Neural progenitor cell (in vitro differentiated cells): ENCODE measurements at regions not wholly inside any gene's neighbourhood (a gene's known extent, or its start where the extent isn't known, plus 50 kb on each side); places are given as distances from the start of the nearest gene placed in this dataset.

Experiments
- DNase-seq: peaks from one replicate; pipeline ENCODE4 v3.0.0-alpha.2; 2016; ENCODE audit warnings: low spot score
- H2AFZ ChIP-seq: fragments of 200-600 bp; sonication (generic); replicated peaks from 2 replicates; pipeline ENCODE4 v1.6.1; 2016; ENCODE audit warnings: antibody characterized with exemption
- H3F3A ChIP-seq: fragments of 200-600 bp; sonication (generic); 2 replicates; pipeline ENCODE4 v1.6.1; 2016; ENCODE audit warnings: antibody characterized with exemption, low read depth
- H3K27ac ChIP-seq: fragments of 200-600 bp; sonication (generic); 2 replicates; pipeline ENCODE4 v1.5.1; 2016; ENCODE audit warnings: mild to moderate bottlenecking
- H3K27me3 ChIP-seq: fragments of 200-600 bp; sonication (generic); 2 replicates; pipeline ENCODE4 v1.6.1; 2016; ENCODE audit warnings: mild to moderate bottlenecking, moderate library complexity
- H3K36me3 ChIP-seq: fragments of 200-600 bp; sonication (generic); 2 replicates; pipeline ENCODE4 v1.5.1; 2016
- H3K4me1 ChIP-seq: fragments of 200-600 bp; sonication (generic); 2 replicates; pipeline ENCODE4 v1.6.1; 2016; ENCODE audit warnings: mixed run types
- H3K4me2 ChIP-seq: fragments of 200-600 bp; sonication (generic); 2 replicates; pipeline ENCODE4 v1.6.1; 2016
- H3K4me3 ChIP-seq: fragments of 200-600 bp; sonication (generic); 2 replicates; pipeline ENCODE4 v1.5.1; 2016
- H3K79me2 ChIP-seq: fragments of 200-600 bp; sonication (generic); 2 replicates; pipeline ENCODE4 v1.6.1; 2016; ENCODE audit warnings: low read depth
- H3K9ac ChIP-seq: fragments of 200-600 bp; sonication (generic); 2 replicates; pipeline ENCODE4 v1.6.1; 2016
- H3K9me3 ChIP-seq: fragments of 200-600 bp; sonication (generic); 2 replicates; pipeline ENCODE4 v1.5.1; 2016; ENCODE audit warnings: low read depth
- H4K20me1 ChIP-seq: fragments of 200-600 bp; sonication (generic); 2 replicates; pipeline ENCODE4 v1.6.1; 2016; ENCODE audit warnings: low read depth
- H3K27ac Mint-ChIP-seq: 3 replicates; pipeline ENCODE4 v1.8.0; 2021; ENCODE audit warnings: mixed read lengths
- H3K27me3 Mint-ChIP-seq: 2 replicates; pipeline ENCODE4 v1.8.0; 2022; ENCODE audit warnings: low read depth, mild to moderate bottlenecking, inconsistent platforms, moderate library complexity, mixed read lengths; ENCODE audit not compliant: insufficient read depth
- H3K36me3 Mint-ChIP-seq: 3 replicates; pipeline ENCODE4 v1.8.0; 2021; ENCODE audit warnings: mixed read lengths
- H3K4me1 Mint-ChIP-seq: 3 replicates; pipeline ENCODE4 v1.8.0; 2021; ENCODE audit warnings: mixed read lengths
- H3K4me3 Mint-ChIP-seq: 3 replicates; pipeline ENCODE4 v1.8.0; 2021; ENCODE audit warnings: mild to moderate bottlenecking, moderate library complexity, mixed read lengths
- H3K9me3 Mint-ChIP-seq: 3 replicates; pipeline ENCODE4 v1.8.0; 2020; ENCODE audit warnings: mixed read lengths
- EZH2 ChIP-seq: fragments of 200-600 bp; sonication (generic); IDR thresholded peaks from 2 replicates; pipeline ENCODE4 v1.6.1; 2017; ENCODE audit warnings: antibody characterized with exemption, mild to moderate bottlenecking, moderate library complexity
- EZH2phosphoT487 ChIP-seq: fragments of 200-600 bp; sonication (generic); IDR thresholded peaks from 2 replicates; pipeline ENCODE4 v1.6.1; 2017; ENCODE audit warnings: antibody characterized with exemption
- TF ChIP-seq, protein P1 (sequence below): fragments of 200-600 bp; sonication (generic); IDR thresholded peaks from 2 replicates; pipeline ENCODE4 v1.5.1; 2017; ENCODE audit warnings: antibody characterized with exemption, mild to moderate bottlenecking

DNA sequence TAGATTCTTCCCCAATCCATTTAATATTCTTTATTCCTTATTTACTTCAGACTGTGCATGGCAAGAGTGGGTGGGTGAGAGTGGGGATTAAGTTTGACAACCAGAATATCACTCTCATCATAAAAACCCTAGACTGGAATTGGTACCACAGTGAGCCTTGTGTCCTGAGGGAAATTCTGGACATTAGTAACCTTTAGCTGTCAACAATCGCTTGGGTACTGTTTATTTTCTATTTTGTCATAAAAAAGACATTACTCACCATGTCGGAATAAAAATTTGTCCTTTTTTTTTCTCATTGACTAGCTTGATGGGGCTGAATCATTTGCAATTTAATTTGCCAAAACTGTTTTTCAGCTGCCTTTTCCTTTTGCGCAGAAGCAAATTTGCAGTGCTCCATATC, 176.1 kb upstream of the SEMA3C start:
- Mint-ChIP-seq H3K27ac (no peak overlapping the region), H3K4me1 (no peaks in the 10 kb centered on the region), H3K27me3 (peaks cover 3% of the 10 kb centered on the region), H3K36me3 (no peaks in the 10 kb centered on the region), H3K4me3 (no peak overlapping the region), H3K9me3 (peaks cover 4% of the 10 kb centered on the region)
- no peaks in the 10 kb centered on the region for H3K27me3 ChIP-seq
- no peak overlapping the region for H3K9ac ChIP-seq
- H3K36me3 ChIP-seq, result no peaks in the 10 kb centered on the region
- H3F3A ChIP-seq, result no peaks in the 10 kb centered on the region
- no peak overlapping the region for H3K4me3 ChIP-seq
- H2AFZ ChIP-seq, result no peak overlapping the region
- TF ChIP-seq EZH2 (no peak), EZH2phosphoT487 (no peak)
- TF ChIP-seq, protein P1, sequence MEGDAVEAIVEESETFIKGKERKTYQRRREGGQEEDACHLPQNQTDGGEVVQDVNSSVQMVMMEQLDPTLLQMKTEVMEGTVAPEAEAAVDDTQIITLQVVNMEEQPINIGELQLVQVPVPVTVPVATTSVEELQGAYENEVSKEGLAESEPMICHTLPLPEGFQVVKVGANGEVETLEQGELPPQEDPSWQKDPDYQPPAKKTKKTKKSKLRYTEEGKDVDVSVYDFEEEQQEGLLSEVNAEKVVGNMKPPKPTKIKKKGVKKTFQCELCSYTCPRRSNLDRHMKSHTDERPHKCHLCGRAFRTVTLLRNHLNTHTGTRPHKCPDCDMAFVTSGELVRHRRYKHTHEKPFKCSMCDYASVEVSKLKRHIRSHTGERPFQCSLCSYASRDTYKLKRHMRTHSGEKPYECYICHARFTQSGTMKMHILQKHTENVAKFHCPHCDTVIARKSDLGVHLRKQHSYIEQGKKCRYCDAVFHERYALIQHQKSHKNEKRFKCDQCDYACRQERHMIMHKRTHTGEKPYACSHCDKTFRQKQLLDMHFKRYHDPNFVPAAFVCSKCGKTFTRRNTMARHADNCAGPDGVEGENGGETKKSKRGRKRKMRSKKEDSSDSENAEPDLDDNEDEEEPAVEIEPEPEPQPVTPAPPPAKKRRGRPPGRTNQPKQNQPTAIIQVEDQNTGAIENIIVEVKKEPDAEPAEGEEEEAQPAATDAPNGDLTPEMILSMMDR, result no peak
- no peak for DNase-seq
- H3K4me1 ChIP-seq, result no peaks in the 10 kb centered on the region
- H3K27ac ChIP-seq, result no peak overlapping the region
- no peaks in the 10 kb centered on the region for H3K79me2 ChIP-seq
- no peaks in the 10 kb centered on the region for H3K9me3 ChIP-seq
- H4K20me1 ChIP-seq, result no peaks in the 10 kb centered on the region
- H3K4me2 ChIP-seq, result no peak overlapping the region

DNA sequence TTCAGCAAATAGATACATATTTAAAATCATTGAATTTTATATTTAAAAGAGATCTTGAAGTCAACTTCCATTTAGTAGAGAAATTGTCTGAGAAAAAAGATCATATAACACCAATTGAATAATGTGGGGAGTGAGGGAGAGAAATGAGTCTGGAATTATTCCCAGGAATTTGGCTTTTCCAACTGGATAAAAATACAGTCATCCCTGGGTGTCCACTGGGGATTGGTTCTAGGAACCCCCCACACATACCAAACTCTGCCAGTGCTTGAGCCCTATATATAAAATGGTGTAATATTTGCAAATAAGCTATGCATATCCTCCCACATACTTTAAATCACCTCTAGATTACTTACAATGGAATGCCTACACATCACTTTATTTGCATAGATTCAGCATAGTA, 162.8 kb upstream of the SEMA3C start:
- Mint-ChIP-seq H3K9me3 (peaks cover 10% of the 10 kb centered on the region), H3K4me3 (no peak overlapping the region), H3K4me1 (no peaks in the 10 kb centered on the region), H3K27me3 (peaks cover under 1% of the 10 kb centered on the region), H3K27ac (no peak overlapping the region), H3K36me3 (no peaks in the 10 kb centered on the region)
- Histone ChIP-seq H3K4me3 (no peak overlapping the region), H3K36me3 (no peaks in the 10 kb centered on the region), H3K27ac (no peak overlapping the region), H3F3A (no peaks in the 10 kb centered on the region), H3K4me2 (no peak overlapping the region), H3K27me3 (no peaks in the 10 kb centered on the region), H4K20me1 (no peaks in the 10 kb centered on the region), H3K9ac (no peak overlapping the region), H3K9me3 (no peaks in the 10 kb centered on the region), H2AFZ (no peak overlapping the region), H3K79me2 (no peaks in the 10 kb centered on the region), H3K4me1 (no peaks in the 10 kb centered on the region)
- DNase-seq, result no peak
- TF ChIP-seq, protein P1, result no peak
- TF ChIP-seq EZH2phosphoT487, result no peak
- TF ChIP-seq EZH2, result no peak

DNA sequence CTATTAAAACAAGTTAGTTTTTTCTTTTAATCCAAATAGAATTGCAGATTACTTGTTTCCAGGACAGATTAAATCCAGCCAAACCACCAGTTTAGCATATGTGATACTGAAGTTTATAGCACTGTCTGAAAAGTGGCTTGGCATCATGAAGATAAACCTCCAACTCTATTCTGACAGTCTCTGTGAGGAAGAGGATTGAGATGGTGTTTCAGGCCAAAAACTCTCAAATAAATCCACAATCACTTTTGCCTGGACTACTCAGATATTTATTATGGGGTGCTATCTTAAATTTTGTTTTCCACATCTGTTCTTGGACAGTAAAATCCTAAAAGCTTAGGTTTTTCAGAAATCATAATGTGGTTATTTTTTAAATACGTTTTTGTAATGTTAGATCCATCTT, 161.7 kb upstream of the SEMA3C start:
- Histone ChIP-seq H3F3A (no peaks in the 10 kb centered on the region), H3K9me3 (no peaks in the 10 kb centered on the region), H3K4me3 (no peak overlapping the region), H3K9ac (no peak overlapping the region), H2AFZ (no peak overlapping the region), H3K4me2 (no peak overlapping the region), H4K20me1 (no peaks in the 10 kb centered on the region), H3K4me1 (no peaks in the 10 kb centered on the region), H3K79me2 (no peaks in the 10 kb centered on the region), H3K36me3 (no peaks in the 10 kb centered on the region), H3K27me3 (no peaks in the 10 kb centered on the region), H3K27ac (no peak overlapping the region)
- Mint-ChIP-seq H3K36me3 (no peaks in the 10 kb centered on the region), H3K9me3 (peaks cover 11% of the 10 kb centered on the region), H3K27ac (no peak overlapping the region), H3K4me1 (no peaks in the 10 kb centered on the region), H3K27me3 (no peaks in the 10 kb centered on the region), H3K4me3 (no peak overlapping the region)
- DNase-seq, result no peak
- no peak for TF ChIP-seq EZH2phosphoT487
- TF ChIP-seq, protein P1, result no peak
- no peak for TF ChIP-seq EZH2

DNA sequence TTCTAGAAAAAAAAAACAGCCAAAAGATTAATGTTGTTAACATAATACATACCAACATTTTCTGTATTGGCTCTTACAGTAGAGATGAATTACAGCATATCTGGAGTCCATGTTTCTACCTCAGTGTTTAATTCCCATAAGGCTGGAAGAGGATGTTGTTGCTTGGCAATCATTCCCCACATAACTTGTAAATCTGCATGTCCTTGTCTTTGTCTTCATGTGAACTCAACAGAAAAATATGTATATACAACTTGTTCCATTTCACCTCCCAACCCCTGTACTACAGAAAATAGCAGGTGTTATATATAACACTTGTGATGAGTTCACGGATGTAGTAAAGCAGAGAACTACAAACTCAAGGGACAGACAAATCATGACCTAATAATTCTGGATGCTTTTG, 160.9 kb upstream of the SEMA3C start:
- peaks cover 11% of the 10 kb centered on the region for H3K9me3 Mint-ChIP-seq
- Histone ChIP-seq H2AFZ (no peak overlapping the region), H3K4me3 (no peak overlapping the region), H3K27me3 (no peaks in the 10 kb centered on the region), H3K9ac (no peak overlapping the region), H3K9me3 (no peaks in the 10 kb centered on the region), H3K36me3 (no peaks in the 10 kb centered on the region), H3F3A (no peaks in the 10 kb centered on the region), H3K79me2 (no peaks in the 10 kb centered on the region), H3K4me2 (no peak overlapping the region), H3K4me1 (no peaks in the 10 kb centered on the region), H4K20me1 (no peaks in the 10 kb centered on the region), H3K27ac (no peak overlapping the region)
- H3K27ac Mint-ChIP-seq, result no peak overlapping the region
- no peaks in the 10 kb centered on the region for H3K27me3 Mint-ChIP-seq
- H3K4me1 Mint-ChIP-seq, result no peaks in the 10 kb centered on the region
- H3K36me3 Mint-ChIP-seq, result no peaks in the 10 kb centered on the region
- no peak overlapping the region for H3K4me3 Mint-ChIP-seq
- TF ChIP-seq, protein P1, result no peak
- TF ChIP-seq EZH2phosphoT487 (no peak), EZH2 (no peak)
- DNase-seq, result no peak
